Spleen (tissue), 7 donors: ENCODE measurements at regions not wholly inside any gene's neighbourhood (a gene's known extent, or its start where the extent isn't known, plus 50 kb on each side); places are given as distances from the start of the nearest gene placed in this dataset.

Experiments
- CTCF ChIP-seq, 11 experiments: fragments of 200-600 bp in 7 of 11; fragments of 450-650 bp in 4 of 11; sonication (generic) in 4 of 11; IDR thresholded peaks in 8 of 11; conservative IDR thresholded peaks in 3 of 11; 1 replicate in 7 of 11; 2 replicates in 4 of 11; pipeline versions ENCODE4 v1.4.0 to v1.8.0; 2016 to 2021; ENCODE audit warnings: antibody characterized with exemption in 11 of 11, inconsistent platforms in 4 of 11, mild to moderate bottlenecking in 1 of 11
- POLR2A ChIP-seq, 3 donors: fragments of 450-650 bp; IDR thresholded peaks; one replicate each; pipeline ENCODE4 v1.5.1; 2017; ENCODE audit warnings: antibody characterized with exemption in 3 of 3, mild to moderate bottlenecking in 1 of 3
- POLR2AphosphoS5 ChIP-seq, 3 donors: sonication (generic); formaldehyde crosslinking; IDR thresholded peaks; one replicate each; pipeline ENCODE4 v1.5.1; 2017; ENCODE audit warnings: antibody characterized with exemption in 3 of 3
- donor health status: DM: no; HTN: no; CAD: no; lungs with moderate emphysema.
- donor health status: DM: no; HTN: no; CAD: no.
- donor health status: DM: no; HTN: no; CAD: no.

- no peak for TF ChIP-seq CTCF (IDR thresholded peaks at IDR 0.05 in 8 of 11, conservative IDR thresholded peaks at IDR 0.05 in 3 of 11)
- no peak for TF ChIP-seq POLR2AphosphoS5 (IDR thresholded peaks at IDR 0.05)
- TF ChIP-seq POLR2A (IDR thresholded peaks at IDR 0.05) = no peak
These were observed 916.5 kb upstream of the FAT3 start for GRCh38 chr11:91308069-91308468.
